Brain microvascular endothelial cell (primary cell): ENCODE measurements at regions not wholly inside any gene's neighbourhood (a gene's known extent, or its start where the extent isn't known, plus 50 kb on each side); places are given as distances from the start of the nearest gene placed in this dataset.
A peak's percentile ranks its signal among the peaks of the same experiment; 100 is the strongest.
"Not testable (repeated sequence)": the region's sequence is repeated elsewhere in the genome, so short reads cannot be mapped to it uniquely, and the experiment has no call there.

Experiments used
- DNase-seq: peaks from one replicate; pipeline ENCODE4 v3.0.0-alpha.2; 2020
- H3K27ac ChIP-seq: fragments of 250-450 bp; sonication (Bioruptor Pico); 2 replicates; pipeline ENCODE4 v1.5.1; 2020; ENCODE audit warnings: mild to moderate bottlenecking, moderate library complexity
- H3K27me3 ChIP-seq: fragments of 250-450 bp; sonication (Bioruptor Pico); replicated peaks from 2 replicates; pipeline ENCODE4 v1.5.1; 2020; ENCODE audit warnings: mild to moderate bottlenecking
- H3K36me3 ChIP-seq: fragments of 250-450 bp; sonication (Bioruptor Pico); replicated peaks from 2 replicates; pipeline ENCODE4 v1.5.1; 2020; ENCODE audit warnings: mild to moderate bottlenecking
- H3K4me3 ChIP-seq: 2 replicates; pipeline ENCODE4 v1.5.1; 2011; ENCODE audit warnings: low read depth, mild to moderate bottlenecking, control low read depth, low read length, moderate library complexity
- in situ Hi-C: cut with HindIII; loops from 2 replicates; pipeline ENCODE4 v1.10.0; 2017; ENCODE audit warnings: low sequenced_read_pairs, low pct_ligation_motif_present

DNA sequence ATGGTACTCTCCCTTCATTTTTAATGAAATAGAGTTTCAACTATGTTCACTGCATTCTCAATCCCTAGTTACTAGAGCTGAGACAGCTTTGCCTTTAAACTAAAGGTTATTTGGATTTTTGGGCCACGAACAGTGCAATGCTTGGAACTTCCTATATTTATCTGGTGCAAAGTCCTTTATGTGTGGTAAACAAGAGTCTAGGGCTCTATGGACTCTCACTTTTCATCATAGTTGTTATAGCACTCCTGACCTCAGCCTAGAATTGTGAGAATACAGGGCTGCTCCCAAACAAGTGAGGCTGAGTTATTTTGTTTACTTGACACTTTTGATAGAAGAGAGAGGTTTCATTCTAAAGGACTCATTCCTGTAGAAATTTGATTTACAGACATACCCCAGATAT is 144.9 kb upstream of the POMZP3 start:
- in situ Hi-C loops, H3K27me3 ChIP-seq, H3K27ac ChIP-seq, H3K4me3 ChIP-seq, DNase-seq, H3K36me3 ChIP-seq: not testable (repeated sequence)

- in situ Hi-C loops, H3K27me3 ChIP-seq, H3K36me3 ChIP-seq, H3K27ac ChIP-seq, H3K4me3 ChIP-seq, DNase-seq: not testable (repeated sequence)
Observed at GRCh38 chr7:76763977-76764376, 136.9 kb upstream of the POMZP3 start.

DNA sequence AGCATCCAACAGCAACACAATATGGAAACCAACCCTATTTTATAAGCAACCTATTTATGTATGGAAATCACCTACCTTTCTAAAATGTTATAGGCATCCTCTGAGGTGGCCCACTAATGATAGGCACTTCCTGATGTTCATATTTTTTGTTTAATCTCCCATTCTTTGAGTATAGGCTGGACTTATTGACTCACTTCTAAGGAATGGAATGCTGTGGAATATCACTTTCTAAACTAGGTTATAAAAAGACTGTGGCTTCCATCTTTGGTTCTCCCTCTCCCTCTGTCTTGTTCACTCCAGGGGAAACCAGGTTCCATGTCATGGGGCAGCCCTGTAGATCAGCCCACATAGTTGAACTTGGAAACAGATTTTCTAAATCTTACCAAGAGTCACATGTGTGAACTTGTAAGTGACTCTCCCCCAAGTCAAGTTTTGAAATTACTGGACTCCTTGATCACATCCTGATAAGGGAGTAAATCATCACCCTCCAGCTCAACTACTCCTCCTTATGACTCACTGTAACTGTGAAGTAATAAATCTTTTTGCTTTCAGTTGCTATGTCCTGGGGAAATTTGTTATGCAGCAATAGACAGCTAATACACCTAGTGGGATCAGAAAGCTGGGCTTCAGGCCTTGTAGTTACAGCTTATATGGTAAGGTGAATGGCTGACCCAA is 133.6 kb upstream of the POMZP3 start:
- in situ Hi-C loops, H3K4me3 ChIP-seq, H3K27ac ChIP-seq, H3K27me3 ChIP-seq, H3K36me3 ChIP-seq: not testable (repeated sequence)
- DNase-seq = peak; percentile 20

GRCh38 chr7:76739538-76739937 is 112.5 kb upstream of the POMZP3 start:
- H3K36me3 ChIP-seq, H3K4me3 ChIP-seq, in situ Hi-C loops, H3K27me3 ChIP-seq, DNase-seq, H3K27ac ChIP-seq: not testable (repeated sequence)

- H3K36me3 ChIP-seq, H3K27me3 ChIP-seq, H3K4me3 ChIP-seq, H3K27ac ChIP-seq, in situ Hi-C loops, DNase-seq: not testable (repeated sequence)
Observed at GRCh38 chr7:76736724-76737123, 109.6 kb upstream of the POMZP3 start.

DNA sequence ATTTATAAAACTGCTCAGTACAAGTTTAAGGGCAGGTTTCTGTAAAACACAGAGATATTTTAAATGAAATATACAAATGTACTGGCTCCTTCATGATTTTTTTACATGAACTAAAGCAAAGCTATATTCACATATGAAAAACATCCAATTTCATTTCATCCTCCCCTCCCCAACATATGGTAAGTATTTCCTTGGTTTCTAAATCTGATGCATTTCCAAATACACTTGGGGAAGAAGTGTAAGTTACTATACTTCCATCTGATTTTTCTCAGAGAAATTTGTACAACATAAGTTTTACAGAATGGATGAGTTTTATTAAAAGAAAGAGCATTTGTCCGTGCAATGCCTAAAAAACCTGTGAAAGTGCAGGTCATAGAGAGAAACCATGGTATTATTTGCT is 109.0 kb upstream of the POMZP3 start:
- H3K27ac ChIP-seq, H3K36me3 ChIP-seq, H3K27me3 ChIP-seq, H3K4me3 ChIP-seq, in situ Hi-C loops, DNase-seq: not testable (repeated sequence)

GRCh38 chr7:76735668-76736067 is 108.6 kb upstream of the POMZP3 start:
- H3K36me3 ChIP-seq, H3K4me3 ChIP-seq, in situ Hi-C loops, H3K27me3 ChIP-seq, H3K27ac ChIP-seq, DNase-seq: not testable (repeated sequence)

DNA sequence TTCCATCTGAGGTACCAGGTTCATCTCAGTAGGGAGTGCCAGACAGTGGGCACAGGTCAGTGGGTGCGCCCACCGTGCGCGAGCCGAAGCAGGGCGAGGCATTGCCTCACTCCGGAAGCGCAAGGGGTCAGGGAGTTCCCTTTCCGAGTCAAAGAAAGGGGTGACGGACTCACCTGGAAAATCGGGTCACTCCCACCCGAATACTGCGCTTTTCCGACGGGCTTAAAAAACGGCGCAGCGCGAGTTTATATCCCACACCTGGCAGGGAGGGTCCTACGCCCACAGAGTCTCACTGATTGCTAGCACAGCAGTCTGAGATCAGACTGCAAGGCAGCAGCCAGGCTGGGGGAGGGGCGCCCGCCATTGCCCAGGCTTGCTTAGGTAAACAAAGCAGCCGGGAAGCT is 101.5 kb upstream of the POMZP3 start:
- DNase-seq, H3K27ac ChIP-seq, H3K4me3 ChIP-seq, H3K36me3 ChIP-seq, H3K27me3 ChIP-seq, in situ Hi-C loops: not testable (repeated sequence)

- DNase-seq, H3K27ac ChIP-seq, in situ Hi-C loops, H3K27me3 ChIP-seq, H3K4me3 ChIP-seq, H3K36me3 ChIP-seq: not testable (repeated sequence)
Observed at GRCh38 chr7:76723928-76724327, 96.8 kb upstream of the POMZP3 start.

GRCh38 chr7:76716551-76716950 is 89.5 kb upstream of the POMZP3 start:
- H3K27ac ChIP-seq, H3K27me3 ChIP-seq, in situ Hi-C loops, H3K4me3 ChIP-seq, H3K36me3 ChIP-seq, DNase-seq: not testable (repeated sequence)

DNA sequence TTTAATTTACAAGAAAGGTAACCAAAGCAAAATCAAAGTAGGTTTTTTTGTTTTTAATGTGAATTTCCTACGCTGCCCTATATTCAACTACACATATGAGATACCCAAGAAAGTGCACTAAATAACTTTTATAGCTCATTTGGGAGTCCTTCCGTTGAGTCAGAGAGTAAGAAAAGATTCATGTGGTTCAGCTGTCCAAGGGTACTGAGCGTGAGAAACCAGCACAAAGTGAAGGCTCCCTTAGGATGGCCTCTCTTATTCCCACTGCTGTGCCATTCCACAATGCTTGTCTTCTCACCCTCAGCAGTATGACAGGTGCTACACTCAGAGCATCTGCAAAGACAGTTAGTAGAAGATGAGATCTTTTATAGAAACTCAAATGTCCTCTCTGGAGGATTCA is 85.8 kb upstream of the POMZP3 start:
- H3K36me3 ChIP-seq, H3K27me3 ChIP-seq, DNase-seq, H3K4me3 ChIP-seq, in situ Hi-C loops, H3K27ac ChIP-seq: not testable (repeated sequence)

- H3K27me3 ChIP-seq, H3K27ac ChIP-seq, H3K36me3 ChIP-seq, DNase-seq, H3K4me3 ChIP-seq, in situ Hi-C loops: not testable (repeated sequence)
Observed at GRCh38 chr7:76711648-76712047, 84.6 kb upstream of the POMZP3 start.

- H3K27ac ChIP-seq, H3K27me3 ChIP-seq, H3K4me3 ChIP-seq, DNase-seq, in situ Hi-C loops, H3K36me3 ChIP-seq: not testable (repeated sequence)
Observed at GRCh38 chr7:76709703-76710102, 82.6 kb upstream of the POMZP3 start.

- H3K4me3 ChIP-seq, H3K27me3 ChIP-seq, H3K27ac ChIP-seq, H3K36me3 ChIP-seq, DNase-seq, in situ Hi-C loops: not testable (repeated sequence)
Observed at GRCh38 chr7:76708446-76708845, 81.4 kb upstream of the POMZP3 start.

GRCh38 chr7:76703815-76704214 is 76.7 kb upstream of the POMZP3 start:
- in situ Hi-C loops = not testable (repeated sequence)

More at GRCh38 chr7:76703815-76704214, 76.7 kb upstream of the POMZP3 start:
- H3K27me3 ChIP-seq, H3K36me3 ChIP-seq, H3K27ac ChIP-seq, H3K4me3 ChIP-seq, DNase-seq: not testable (repeated sequence)
